H1 (cell line): ENCODE measurements at regions not wholly inside any gene's neighbourhood (a gene's known extent, or its start where the extent isn't known, plus 50 kb on each side); places are given as distances from the start of the nearest gene placed in this dataset.

Experiments
- CTCF ChIA-PET: fragments of 300-600 bp; sonication (Branson Sonifier 250); formaldehyde crosslinking; loops from one replicate; lab custom pipeline; 2021; ENCODE audit not compliant: partially characterized antibody; lab: Charles Lee
- POLR2A ChIA-PET: fragments of 300-600 bp; sonication (Branson Sonifier 250); formaldehyde crosslinking; loops from one replicate; lab custom pipeline; 2021; ENCODE audit warnings: inconsistent platforms; ENCODE audit not compliant: partially characterized antibody; lab: Charles Lee
- DNase-seq, 2 experiments: peaks; one replicate each; pipeline versions ENCODE4 v3.0.0 to v3.0.0-alpha.2; 2010 to 2022; ENCODE audit warnings: low spot score in 2 of 2, low read depth in 1 of 2, mixed read lengths in 1 of 2
- FAIRE-seq: peaks from 2 replicates; lab custom pipeline; 2011; peaks lifted over from hg19 to GRCh38; lab: Jason Lieb, UNC
- H2AFZ ChIP-seq: 2 replicates; pipeline ENCODE4 v1.8.1; 2012; ENCODE audit warnings: low read length, inconsistent platforms
- H2AK5ac ChIP-seq: 2 replicates; pipeline ENCODE4 v1.6.1; 2013; ENCODE audit warnings: low read depth, low read length
- H2BK120ac ChIP-seq: replicated peaks from 2 replicates; pipeline ENCODE3; 2013; ENCODE audit warnings: low read depth, low read length, inconsistent platforms
- H2BK12ac ChIP-seq: 2 replicates; pipeline ENCODE4 v1.6.1; 2013; ENCODE audit warnings: low read depth, low read length
- H2BK15ac ChIP-seq: 2 replicates; pipeline ENCODE4 v1.6.1; 2013; ENCODE audit warnings: low read length
- H2BK20ac ChIP-seq: 2 replicates; pipeline ENCODE4 v1.6.1; 2013; ENCODE audit warnings: low read length
- H2BK5ac ChIP-seq: 2 replicates; pipeline ENCODE4 v1.6.1; 2013; ENCODE audit warnings: low read depth, low read length
- H3K14ac ChIP-seq: 2 replicates; pipeline ENCODE4 v1.6.1; 2013; ENCODE audit warnings: inconsistent platforms; ENCODE audit not compliant: insufficient read length
- H3K18ac ChIP-seq: 2 replicates; pipeline ENCODE4 v1.6.1; 2013; ENCODE audit warnings: low read length; ENCODE audit errors: extremely low read depth
- H3K23ac ChIP-seq: 2 replicates; pipeline ENCODE4 v1.6.1; 2013; ENCODE audit warnings: inconsistent platforms; ENCODE audit not compliant: insufficient read length
- H3K23me2 ChIP-seq: 2 replicates; pipeline ENCODE4 v1.6.1; 2013; ENCODE audit warnings: low read depth, low read length
- H3K27ac ChIP-seq: 2 replicates; pipeline ENCODE4 v1.6.1; 2011; ENCODE audit warnings: low read depth, low read length, inconsistent platforms
- H3K27me3 ChIP-seq, 4 experiments: replicated peaks in 1 of 4; 1 replicate in 1 of 4; 2 replicates in 3 of 4; pipeline versions ENCODE4 v1.6.1 to v1.8.1; 2011 to 2013; ENCODE audit warnings: low read length in 3 of 4, mild to moderate bottlenecking in 3 of 4, inconsistent platforms in 2 of 4, mixed read lengths in 2 of 4, moderate library complexity in 1 of 4; ENCODE audit not compliant: control insufficient read depth in 3 of 4, insufficient read depth in 3 of 4; ENCODE audit errors: extremely low read depth in 1 of 4
- H3K36me3 ChIP-seq, 4 experiments: 2 replicates each; pipeline versions ENCODE4 v1.6.1 to v1.8.1; 2011 to 2013; ENCODE audit warnings: mild to moderate bottlenecking in 4 of 4, low read length in 3 of 4, moderate library complexity in 2 of 4, control low read depth in 1 of 4, inconsistent platforms in 1 of 4; ENCODE audit not compliant: insufficient read depth in 4 of 4, control insufficient read depth in 2 of 4
- H3K4ac ChIP-seq: replicated peaks from 2 replicates; pipeline ENCODE3; 2013; ENCODE audit warnings: low read length, low read depth, mixed read lengths, inconsistent platforms; ENCODE audit not compliant: insufficient read length
- H3K4me1 ChIP-seq, 4 experiments: replicated peaks in 1 of 4; 1 replicate in 1 of 4; 2 replicates in 3 of 4; pipeline versions ENCODE4 v1.6.1 to v1.8.1; 2011 to 2013; ENCODE audit warnings: low read length in 3 of 4, inconsistent platforms in 2 of 4, mixed read lengths in 1 of 4; ENCODE audit not compliant: insufficient read depth in 4 of 4, control insufficient read depth in 3 of 4
- H3K4me2 ChIP-seq, 2 experiments: 2 replicates each; pipeline versions ENCODE4 v1.6.1 to v1.8.1; 2011 to 2013; ENCODE audit warnings: low read depth in 2 of 2, low read length in 2 of 2, control low read depth in 1 of 2, inconsistent platforms in 1 of 2, mild to moderate bottlenecking in 1 of 2; ENCODE audit not compliant: insufficient read depth in 1 of 2
- H3K4me3 ChIP-seq, 4 experiments: fragments of 200-600, 300-600 bp in 1 of 4; sonication (generic), shearing (Covaris generic), sonication (Bioruptor Twin) in 1 of 4; 2 replicates each; pipeline versions ENCODE4 v1.5.1 to v1.8.1; 2011 to 2016; ENCODE audit warnings: low read length in 4 of 4, low read depth in 3 of 4, control low read depth in 2 of 4, inconsistent platforms in 2 of 4, mild to moderate bottlenecking in 2 of 4, mixed read lengths in 1 of 4, moderate library complexity in 1 of 4; ENCODE audit not compliant: insufficient read depth in 2 of 4; ENCODE audit errors: extremely low read depth in 1 of 4
- H3K56ac ChIP-seq: replicated peaks from 2 replicates; pipeline ENCODE3; 2013; ENCODE audit warnings: low read depth, mild to moderate bottlenecking, mixed read lengths, low read length, inconsistent platforms; ENCODE audit not compliant: insufficient read length
- H3K79me1 ChIP-seq: 2 replicates; pipeline ENCODE4 v1.6.1; 2013; ENCODE audit warnings: low read depth, low read length, control low read depth
- H3K79me2 ChIP-seq, 2 experiments: 2 replicates each; pipeline versions ENCODE4 v1.6.1 to v1.8.1; 2012 to 2013; ENCODE audit warnings: low read length in 2 of 2, mild to moderate bottlenecking in 2 of 2, inconsistent platforms in 1 of 2; ENCODE audit not compliant: insufficient read depth in 2 of 2, control insufficient read depth in 1 of 2
- H3K9ac ChIP-seq, 4 experiments: replicated peaks in 1 of 4; 1 replicate in 1 of 4; 2 replicates in 3 of 4; pipeline versions ENCODE4 v1.6.1 to v1.8.1; 2011 to 2013; ENCODE audit warnings: low read depth in 3 of 4, low read length in 3 of 4, control low read depth in 2 of 4, mild to moderate bottlenecking in 2 of 4, moderate library complexity in 2 of 4, inconsistent platforms in 1 of 4; ENCODE audit errors: extremely low read depth in 1 of 4
- H3K9me3 ChIP-seq, 2 experiments: 2 replicates each; pipeline versions ENCODE4 v1.6.1 to v1.8.1; 2012 to 2013; ENCODE audit warnings: mild to moderate bottlenecking in 2 of 2, moderate library complexity in 2 of 2, control low read depth in 1 of 2, inconsistent platforms in 1 of 2, low read depth in 1 of 2, low read length in 1 of 2, mixed read lengths in 1 of 2; ENCODE audit not compliant: insufficient read depth in 2 of 2
- H4K20me1 ChIP-seq, 2 experiments: replicated peaks in 1 of 2; 2 replicates each; pipeline versions ENCODE3 to v1.8.1; 2011 to 2013; ENCODE audit warnings: inconsistent platforms in 2 of 2, low read length in 2 of 2, mild to moderate bottlenecking in 1 of 2; ENCODE audit not compliant: insufficient read depth in 2 of 2, control insufficient read depth in 1 of 2
- H4K5ac ChIP-seq: 2 replicates; pipeline ENCODE4 v1.6.1; 2013; ENCODE audit warnings: low read length, low read depth, mixed read lengths, inconsistent platforms; ENCODE audit not compliant: insufficient read length
- H4K8ac ChIP-seq: 2 replicates; pipeline ENCODE4 v1.8.0; 2013; ENCODE audit warnings: mild to moderate bottlenecking, moderate library complexity, low read length, inconsistent platforms; ENCODE audit not compliant: insufficient read depth; ENCODE audit errors: extremely low read depth
- H4K91ac ChIP-seq: replicated peaks from 2 replicates; pipeline ENCODE3; 2013; ENCODE audit warnings: low read length, mixed read lengths, inconsistent platforms; ENCODE audit not compliant: insufficient read length
- ASH2L ChIP-seq: fragments of 200-600, 300-600 bp; sonication (generic); IDR thresholded peaks from one replicate; pipeline ENCODE4 v1.7.1; 2017; ENCODE audit warnings: low read length
- ATF2 ChIP-seq: IDR thresholded peaks from 2 replicates; pipeline ENCODE4 v1.6.1; 2012; ENCODE audit warnings: low read length, inconsistent platforms
- BCL11A ChIP-seq, 2 experiments: IDR thresholded peaks; one replicate each; pipeline ENCODE4 v1.6.1; 2011; ENCODE audit warnings: low read depth in 2 of 2, low read length in 2 of 2, mild to moderate bottlenecking in 2 of 2
- CBX8 ChIP-seq: fragments of 300-800, 300-1000 bp; sonication (generic); IDR thresholded peaks from 2 replicates; pipeline ENCODE4 v1.7.1; 2016; ENCODE audit warnings: low read depth, low read length, borderline replicate concordance
- FOSL1 ChIP-seq: IDR thresholded peaks from 2 replicates; pipeline ENCODE4 v1.6.1; 2011; ENCODE audit warnings: mild to moderate bottlenecking, low read depth, low read length, moderate library complexity; ENCODE audit not compliant: insufficient read depth
- GTF2F1 ChIP-seq: IDR thresholded peaks from 2 replicates; pipeline ENCODE4 v1.6.1; 2012; ENCODE audit warnings: low read depth, low read length, improper control_type of control experiment, borderline replicate concordance
- HDAC2 ChIP-seq, 2 experiments: fragments of 300-600 bp in 1 of 2; sonication (generic) in 1 of 2; IDR thresholded peaks; 2 replicates each; pipeline ENCODE4 v1.6.1; 2011 to 2012; ENCODE audit warnings: low read depth in 2 of 2, low read length in 2 of 2, mild to moderate bottlenecking in 2 of 2, moderate library complexity in 2 of 2, borderline replicate concordance in 1 of 2, inconsistent platforms in 1 of 2
- KDM4A ChIP-seq: IDR thresholded peaks from one replicate; pipeline ENCODE4 v1.7.1; 2012; ENCODE audit warnings: low read depth, mild to moderate bottlenecking, moderate library complexity, low read length, inconsistent platforms; ENCODE audit not compliant: severe bottlenecking
- MAFK ChIP-seq: IDR thresholded peaks from 2 replicates; pipeline ENCODE4 v1.6.1; 2012; ENCODE audit warnings: low read depth, mild to moderate bottlenecking, improper control_type of control experiment, low read length
- RNF2 ChIP-seq: fragments of 200-900, 300-1000 bp; sonication (generic); IDR thresholded peaks from 2 replicates; pipeline ENCODE4 v1.7.1; 2016; ENCODE audit warnings: borderline replicate concordance, low read depth, mild to moderate bottlenecking, antibody characterized with exemption, low read length; ENCODE audit not compliant: poor library complexity, severe bottlenecking; ENCODE audit errors: missing control alignments
- SIN3A ChIP-seq, 2 experiments: IDR thresholded peaks in 1 of 2; conservative IDR thresholded peaks in 1 of 2; 2 replicates each; pipeline ENCODE4 v1.6.1; 2011 to 2012; ENCODE audit warnings: low read length in 2 of 2, improper control_type of control experiment in 1 of 2, low read depth in 1 of 2, mild to moderate bottlenecking in 1 of 2
- YY1 ChIP-seq: IDR thresholded peaks from 2 replicates; pipeline ENCODE4 v1.6.1; 2011; ENCODE audit warnings: low read depth, mild to moderate bottlenecking, low read length
- WGBS, 2 experiments: shearing (Covaris generic) in 1 of 2; methylation state at CpG; one replicate each; pipeline versions ENCODE4 v1.1.6 to v1.1.7; 2013 to 2015; ENCODE audit warnings: low lambda C conversion rate in 2 of 2, mixed read lengths in 2 of 2, inconsistent platforms in 1 of 2, low coverage in 1 of 2, missing lambda C conversion rate in 1 of 2; ENCODE audit not compliant: insufficient replicate concordance in 2 of 2, insufficient coverage in 1 of 2, insufficient read length in 1 of 2; ENCODE audit errors: extremely low coverage in 1 of 2, missing lambda C conversion rate in 1 of 2; 5-methylcytosine and 5-hydroxymethylcytosine counted together

- ChIA-PET CTCF (interaction anchor here (0.8 to 2.1 kb wide), 3 partner anchors 9 to 109 kb away, joined by 3 to 10 read pairs (median 5); no protein-coding TSS in a partner anchor), POLR2A (no interaction called here)
- H3K14ac ChIP-seq, result no peak overlapping the region
- H2BK5ac ChIP-seq, result no peak overlapping the region
- 95% methylated on average over 3 of the region's 3 CpGs; no CpG with 5 or more reads in 1 of the 2 experiments for WGBS, 2 experiments
- H3K4me2 ChIP-seq, result no peak overlapping the region
- no peak overlapping the region for H4K5ac ChIP-seq
- H2BK20ac ChIP-seq, result no peak overlapping the region
- H3K23ac ChIP-seq, result no peak overlapping the region
- H3K23me2 ChIP-seq, result no peaks in the 10 kb centered on the region; the same call in 1 of the 2 replicates
- H3K27ac ChIP-seq, result no peak overlapping the region
- H3K4me1 ChIP-seq, result no peaks in the 10 kb centered on the region
- no peak overlapping the region for H2AFZ ChIP-seq
- H3K36me3 ChIP-seq, result peaks cover 0 to 4% (median 0%) of the 10 kb centered on the region in 4 experiments; a peak in 2 of 8 replicates
- H4K8ac ChIP-seq, result no peak overlapping the region
- no peak overlapping the region for H4K91ac ChIP-seq
- H4K20me1 ChIP-seq, result no peaks in the 10 kb centered on the region
- H3K4ac ChIP-seq, result no peak overlapping the region
- H2BK15ac ChIP-seq, result no peak overlapping the region
- DNase-seq (no peak), FAIRE-seq (no peak)
- H3K4me3 ChIP-seq, result no peak overlapping the region
- no peaks in the 10 kb centered on the region for H3K27me3 ChIP-seq
- H3K79me1 ChIP-seq, result no peaks in the 10 kb centered on the region
- peaks cover 17 to 21% of the 10 kb centered on the region in 2 experiments for H3K9me3 ChIP-seq
- no peak overlapping the region for H2AK5ac ChIP-seq
- H3K9ac ChIP-seq, result no peak overlapping the region
- H2BK12ac ChIP-seq, result no peak overlapping the region
- no peak overlapping the region for H2BK120ac ChIP-seq
- H3K18ac ChIP-seq, result no peak overlapping the region
- no peak overlapping the region for H3K56ac ChIP-seq
- H3K79me2 ChIP-seq, result no peaks in the 10 kb centered on the region
- TF ChIP-seq GTF2F1 (no peak), RNF2 (no peak), SIN3A (conservative IDR thresholded peaks at IDR 0.05 in 1 of 2, IDR thresholded peaks at IDR 0.05 in 1 of 2; ENCODE audit: low read depth in 1 of 2, low read length in 2 of 2) (no peak), BCL11A (IDR thresholded peaks at IDR 0.05; ENCODE audit: low read depth in 2 of 2, low read length in 2 of 2) (no peak), FOSL1 (no peak), MAFK (no peak), CBX8 (no peak), ASH2L (no peak), YY1 (no peak), HDAC2 (IDR thresholded peaks at IDR 0.05; ENCODE audit: borderline replicate concordance in 1 of 2, low read depth in 2 of 2, low read length in 2 of 2) (no peak), KDM4A (no peak), ATF2 (no peak)
Measured at GRCh38 chr2:81661081-81661480, 1356.5 kb upstream of the LRRTM1 start.
